DMS153 treated with DMSO at 0.1 percent for 48 hours (cell line): ENCODE measurements at regions not wholly inside any gene's neighbourhood (a gene's known extent, or its start where the extent isn't known, plus 50 kb on each side); places are given as distances from the start of the nearest gene placed in this dataset.

ENCODE experiments used
- DNase-seq: peaks from one replicate; lab custom pipeline; 2025; ENCODE audit not compliant: unreplicated experiment; lab: John Stamatoyannopoulos, UW

DNA sequence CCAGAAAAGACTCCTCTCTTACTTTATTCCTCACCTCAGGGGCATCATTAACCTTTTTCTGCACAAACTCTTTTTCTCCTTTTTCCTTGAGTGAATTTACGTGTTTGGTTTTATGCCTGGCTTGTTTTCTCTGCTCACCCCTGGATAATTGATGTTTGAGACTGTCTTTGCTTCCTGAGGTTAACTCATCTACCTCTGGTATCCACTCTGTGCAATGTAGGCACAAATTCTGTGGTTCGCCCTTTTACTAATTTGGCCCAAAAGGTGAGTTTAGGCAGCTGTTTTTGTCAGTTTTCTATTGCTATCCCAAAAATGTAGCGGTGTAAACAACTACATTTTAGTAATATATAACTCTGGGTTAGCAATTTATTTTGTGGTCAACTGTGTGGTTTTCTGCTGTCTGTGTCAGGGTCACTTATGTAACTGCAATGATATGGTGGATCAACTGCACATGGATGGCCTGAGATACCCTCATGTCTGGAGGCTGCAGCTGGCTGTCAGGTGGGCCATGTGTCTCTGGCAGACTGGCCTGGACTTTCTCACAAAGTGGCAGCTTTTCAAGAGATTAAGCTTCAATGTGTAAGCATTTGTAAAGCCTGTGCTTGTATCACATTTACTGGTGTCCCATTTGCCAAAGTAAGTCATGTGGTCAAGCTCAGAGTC is 329.7 kb downstream of the FSIP2 start:
- no peak for DNase-seq

GRCh38 chr2:186069676-186070075 is 331.1 kb downstream of the FSIP2 start:
- no peak for DNase-seq

DNA sequence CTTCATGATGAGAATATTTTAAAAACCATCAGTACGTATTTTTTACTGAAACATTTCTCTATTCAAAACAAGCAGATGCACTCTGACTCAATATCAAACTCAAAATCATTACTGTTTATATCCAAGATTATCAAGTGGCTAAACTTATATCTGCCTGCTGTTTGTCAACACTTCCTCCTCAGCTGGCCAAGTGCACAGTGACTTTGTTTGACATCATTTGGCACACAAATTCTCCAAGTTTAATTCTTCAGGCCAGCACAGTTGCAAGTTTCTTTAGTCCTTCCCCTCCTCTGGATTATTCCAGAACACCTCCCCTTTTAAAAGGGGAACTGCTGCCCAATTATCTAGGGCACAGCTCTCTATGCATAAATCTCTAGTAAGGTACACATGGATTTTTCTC is 346.6 kb downstream of the FSIP2 start:
- DNase-seq = no peak

DNA sequence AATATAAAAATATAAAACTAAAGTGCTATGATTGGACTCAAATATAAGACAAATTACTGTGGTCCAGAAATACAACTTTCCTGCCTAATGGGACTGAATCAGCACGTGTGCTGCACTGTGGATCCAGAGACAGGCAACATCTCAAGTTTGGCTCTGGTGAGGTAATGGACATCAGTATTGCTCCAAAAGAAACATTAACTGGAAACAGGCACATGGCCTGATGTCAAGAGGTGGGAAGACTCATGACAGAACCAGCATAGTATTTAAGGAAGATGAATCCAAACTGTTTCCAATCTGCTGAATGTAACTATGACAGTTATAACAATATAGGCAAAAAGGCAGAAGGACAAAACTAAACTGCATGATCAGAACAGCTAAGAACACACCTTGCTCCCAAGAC is 354.6 kb downstream of the FSIP2 start:
- no peak for DNase-seq

DNA sequence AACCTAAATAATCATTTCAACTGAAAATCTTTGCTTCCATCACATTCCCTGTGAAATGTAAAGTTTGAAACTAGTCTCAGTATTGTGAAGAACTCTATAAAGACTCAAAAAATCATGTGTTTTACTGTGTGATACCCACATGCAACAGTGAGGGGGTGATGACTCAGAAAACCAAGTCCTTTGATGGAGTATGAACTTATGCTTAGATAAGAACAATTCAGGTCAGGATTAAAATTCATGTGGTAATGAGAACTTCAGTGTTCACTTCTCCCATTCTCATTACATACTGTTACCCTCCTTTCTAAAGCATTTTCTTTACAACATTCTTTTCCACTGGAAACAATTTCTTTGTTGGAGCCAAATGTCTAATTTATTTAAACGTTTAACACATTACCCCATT is 360.2 kb downstream of the FSIP2 start:
- DNase-seq = no peak

- DNase-seq = no peak
Measured at GRCh38 chr2:186099826-186100225, 361.2 kb downstream of the FSIP2 start.

DNA sequence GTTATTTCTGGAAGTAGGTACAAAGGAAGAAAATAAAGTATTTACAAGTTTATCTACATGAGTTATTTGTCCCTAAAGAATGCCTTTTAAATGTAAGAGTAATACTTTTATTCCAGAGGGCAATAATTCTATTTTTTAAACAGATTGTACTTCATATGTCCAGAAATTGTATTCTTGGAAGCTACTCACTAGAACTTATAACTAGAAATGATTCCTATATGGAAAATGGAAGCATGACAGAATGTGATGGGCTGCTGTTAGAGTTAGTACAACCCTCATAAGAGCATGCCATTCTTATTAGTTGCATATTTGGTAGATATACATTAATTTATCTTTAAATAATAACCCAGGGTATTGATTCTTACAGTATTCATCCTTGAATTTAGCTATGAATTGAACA is 362.0 kb downstream of the FSIP2 start:
- DNase-seq = no peak

DNA sequence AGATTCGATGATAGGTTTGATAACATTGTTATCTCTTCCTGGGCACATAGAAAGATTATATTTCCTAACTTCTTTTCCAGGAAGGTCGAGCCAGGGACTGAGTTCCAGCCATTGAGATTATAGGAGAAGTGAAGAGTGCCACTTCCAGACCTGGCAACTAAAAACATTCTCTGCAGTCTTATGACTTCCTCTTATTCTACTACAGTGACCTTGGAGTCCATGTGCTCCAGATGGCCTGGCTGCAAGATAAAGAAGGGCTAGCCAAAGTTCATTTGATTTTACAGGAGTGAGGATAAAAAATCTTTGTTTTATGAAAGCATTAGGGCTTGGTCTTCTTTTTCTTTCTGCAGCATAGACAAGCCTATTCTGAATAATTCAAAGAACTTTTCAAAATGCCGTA is 363.0 kb downstream of the FSIP2 start:
- no peak for DNase-seq

GRCh38 chr2:186103276-186103675 is 364.7 kb downstream of the FSIP2 start:
- DNase-seq = no peak

DNA sequence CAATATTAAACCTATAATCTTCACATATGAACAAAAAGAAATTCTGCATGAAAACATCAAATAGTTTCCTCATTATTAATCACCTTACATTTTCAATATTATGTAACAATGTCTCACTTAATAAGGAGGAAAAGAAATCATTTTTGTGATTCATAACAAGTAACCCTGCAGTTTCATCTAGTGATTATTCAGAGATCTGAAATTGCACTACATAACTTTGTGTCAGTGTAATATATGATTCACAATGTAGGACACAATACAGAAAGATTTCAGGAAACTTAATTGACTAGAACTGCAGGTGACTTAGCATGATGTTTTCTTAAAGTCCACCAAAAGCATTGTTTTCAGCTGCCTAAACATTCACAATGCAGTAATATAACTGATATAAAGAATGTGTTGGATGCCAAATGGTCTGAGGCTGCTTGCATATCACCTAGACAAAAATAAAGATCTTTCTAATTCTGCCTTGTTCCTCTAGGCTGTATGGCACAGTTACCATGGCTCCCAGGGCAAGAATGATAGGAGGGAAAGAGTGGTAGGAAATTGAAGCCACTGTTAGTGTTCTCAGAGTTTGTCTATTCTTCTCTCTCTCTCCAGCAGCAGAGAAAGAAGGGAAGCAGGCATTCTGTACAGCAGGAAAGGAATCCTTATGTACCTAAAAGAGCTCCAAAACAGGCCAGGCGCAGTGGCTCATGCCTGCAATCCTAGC is 366.6 kb downstream of the FSIP2 start:
- DNase-seq = no peak

GRCh38 chr2:186108470-186108869 is 369.9 kb downstream of the FSIP2 start:
- no peak for DNase-seq

- no peak for DNase-seq
Measured at GRCh38 chr2:186113284-186113683, 372.8 kb upstream of the ZC3H15 start.

DNA sequence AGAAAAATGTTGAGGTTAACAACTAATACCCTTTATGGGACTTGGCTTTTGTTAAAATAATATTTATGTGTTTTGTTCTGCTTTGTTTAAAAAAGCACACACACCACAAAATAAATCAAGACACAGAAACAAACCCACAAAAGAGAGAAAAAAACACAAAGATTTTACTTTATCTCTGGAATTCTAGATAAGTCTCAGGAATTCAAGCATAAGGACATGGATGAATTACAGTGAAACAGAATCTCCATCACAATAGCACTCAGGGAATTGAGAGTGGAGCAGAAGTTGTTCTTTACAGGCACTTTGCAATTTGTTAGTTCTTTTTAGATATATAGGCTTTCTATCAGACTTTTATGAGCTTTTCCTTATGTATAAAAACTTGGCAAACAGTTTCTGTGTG is 360.9 kb upstream of the ZC3H15 start:
- DNase-seq = no peak

DNA sequence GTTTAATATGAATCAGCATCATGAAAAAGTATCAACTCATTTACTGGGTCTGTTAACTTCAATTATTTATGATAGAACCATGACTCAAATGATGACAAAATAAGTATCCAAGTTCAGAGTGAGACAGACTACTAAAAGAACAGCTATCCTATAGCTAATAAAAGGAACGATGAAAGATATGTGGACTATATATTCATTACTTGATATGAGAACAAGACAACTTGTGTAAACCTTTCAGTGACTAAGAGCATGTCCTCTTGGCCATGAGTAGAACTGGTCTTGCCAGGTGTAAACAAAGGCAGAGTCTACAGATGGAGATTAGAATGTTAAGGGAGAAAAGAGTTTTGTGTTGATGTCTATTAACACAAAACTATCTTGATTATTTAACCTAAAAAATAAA is 360.4 kb upstream of the ZC3H15 start:
- no peak for DNase-seq

DNA sequence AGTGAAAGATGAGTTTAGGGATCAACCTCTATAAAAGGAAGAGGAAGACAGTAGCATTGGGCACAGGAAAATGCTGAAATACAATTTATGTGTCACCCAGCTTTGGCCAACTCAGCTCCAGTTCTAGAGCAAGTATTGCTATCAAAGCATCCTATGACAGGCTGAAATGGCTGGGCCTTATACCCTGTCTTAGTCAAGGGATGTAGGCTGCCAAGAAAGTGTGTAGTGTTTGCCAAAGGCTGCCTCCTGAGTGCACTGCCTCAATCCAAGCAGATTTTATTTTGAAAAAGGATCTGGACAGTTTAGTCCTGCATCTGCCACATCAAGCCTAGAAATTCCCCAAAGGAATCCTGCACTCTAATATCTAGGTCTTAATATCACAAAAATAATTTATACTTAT is 359.9 kb upstream of the ZC3H15 start:
- DNase-seq = no peak

GRCh38 chr2:186129767-186130581 is 356.1 kb upstream of the ZC3H15 start:
- peak; percentile 61 for DNase-seq

DNA sequence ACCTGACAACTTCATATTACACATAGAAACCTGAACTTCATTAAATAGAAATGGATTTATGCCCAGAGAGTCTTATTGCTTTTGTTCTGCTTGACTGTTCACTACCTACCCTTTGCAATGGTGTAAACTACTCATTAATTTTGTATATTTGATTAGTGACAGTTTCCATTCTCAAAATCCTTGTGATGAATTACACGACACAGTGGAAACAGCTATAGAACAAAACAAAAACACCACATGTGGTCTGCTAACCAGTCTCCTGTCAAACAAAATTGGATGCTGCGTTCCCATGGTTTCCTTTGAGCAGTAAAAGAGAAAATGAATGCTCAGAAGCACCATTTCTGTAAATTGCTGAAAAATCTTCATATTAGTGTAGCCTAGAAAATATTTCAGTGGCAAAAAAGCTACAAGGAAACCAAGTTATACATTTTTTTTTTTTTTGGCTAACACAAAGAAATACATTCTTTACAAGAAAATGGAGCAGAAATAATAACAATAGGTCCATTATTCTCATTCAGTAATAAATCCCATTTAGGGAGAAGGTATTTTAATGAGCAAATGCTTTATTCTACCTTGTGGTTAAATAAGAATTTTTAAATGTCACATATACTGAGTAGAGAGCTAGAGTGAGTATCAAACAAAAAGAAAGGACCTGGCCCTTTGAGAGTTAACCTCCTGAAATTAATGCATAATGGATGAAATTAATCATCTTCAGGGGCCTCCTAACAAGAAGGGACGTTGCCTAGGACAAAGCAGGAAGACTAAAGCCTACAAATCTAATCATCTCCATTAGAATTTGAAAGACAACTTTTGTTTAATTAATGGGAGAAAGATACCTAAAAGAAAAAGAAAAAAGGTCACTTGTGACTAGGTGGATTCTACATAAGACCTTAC is 355.1 kb upstream of the ZC3H15 start:
- no peak for DNase-seq

DNA sequence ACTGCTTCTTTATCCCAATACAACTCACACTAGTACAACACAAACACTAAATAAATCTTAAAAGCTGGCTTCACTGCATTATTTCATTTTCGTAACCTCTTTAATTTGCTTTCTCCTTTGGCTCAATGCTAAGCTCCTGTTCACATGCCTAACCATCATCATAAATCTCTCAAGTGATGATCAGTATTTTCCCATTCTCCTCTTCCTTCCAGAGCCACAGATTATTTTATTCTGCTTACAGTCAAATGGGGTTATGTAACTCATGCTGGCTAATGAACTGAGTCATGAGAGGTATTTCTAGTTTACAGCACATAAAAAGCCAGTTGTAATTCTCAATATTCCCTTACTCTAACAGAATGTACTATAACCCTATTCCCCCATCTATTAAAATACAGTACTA is 350.4 kb upstream of the ZC3H15 start:
- DNase-seq = no peak

- DNase-seq = no peak
Measured at GRCh38 chr2:186136860-186137259, 349.2 kb upstream of the ZC3H15 start.

DNA sequence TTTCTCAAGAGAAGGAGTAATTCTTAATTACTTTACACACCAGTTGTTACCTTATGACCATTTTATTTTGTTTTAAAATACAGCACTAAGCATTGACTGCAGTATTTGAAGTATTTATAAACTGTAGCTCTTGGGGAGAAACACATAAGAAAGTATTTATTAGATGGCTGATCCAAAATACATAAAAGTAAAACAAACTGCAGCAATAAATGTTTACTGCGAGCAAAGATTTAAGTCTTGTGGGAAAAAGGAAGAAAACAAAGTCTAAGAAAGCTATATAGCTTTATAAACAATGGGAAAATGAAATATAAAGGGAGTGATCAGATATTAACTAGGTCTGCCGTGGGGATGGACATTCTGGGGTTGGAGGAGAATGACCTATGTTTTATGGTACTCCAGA is 347.2 kb upstream of the ZC3H15 start:
- DNase-seq = no peak

- no peak for DNase-seq
Measured at GRCh38 chr2:186159101-186159500, 327.0 kb upstream of the ZC3H15 start.
